ENCODE measurements at regions not wholly inside any gene's neighbourhood (a gene's known extent, or its start where the extent isn't known, plus 50 kb on each side); places are given as distances from the start of the nearest gene placed in this dataset.

- H3K36me3 ChIP-seq (ENCODE audit: low read length), result no peaks in the 10 kb centered on the region
- H3F3A ChIP-seq (ENCODE audit: insufficient read depth), result no peaks in the 10 kb centered on the region
- no peaks in the 10 kb centered on the region for H3K27me3 ChIP-seq (ENCODE audit: low read length)
- H3K4me2 ChIP-seq (ENCODE audit: low read depth, low read length, poor library complexity, severe bottlenecking), result no peak overlapping the region
- no peaks in the 10 kb centered on the region for H3K9me2 ChIP-seq (replicated peaks; ENCODE audit: insufficient read depth, low read length)
- no peak overlapping the region for H3K9ac ChIP-seq (ENCODE audit: low read length)
- no peak overlapping the region for H2AFZ ChIP-seq (ENCODE audit: low read depth, low read length, severe bottlenecking)
- H4K20me1 ChIP-seq (ENCODE audit: low read depth, low read length), result no peaks in the 10 kb centered on the region
- no peak overlapping the region for H3K4me3 ChIP-seq (ENCODE audit: insufficient read depth, low read length, poor library complexity, severe bottlenecking)
- no peak overlapping the region for H3K27ac ChIP-seq (ENCODE audit: low read depth, low read length)
- TF ChIP-seq EZH2phosphoT487 (conservative IDR thresholded peaks at IDR 0.05; ENCODE audit: low read length), result no peak
- no peak for TF ChIP-seq CTCF (IDR thresholded peaks at IDR 0.05; ENCODE audit: insufficient read depth, low read length, poor library complexity, severe bottlenecking)
- no peaks in the 10 kb centered on the region for H3K79me2 ChIP-seq (ENCODE audit: insufficient read depth, low read length)
- no peaks in the 10 kb centered on the region for H3K9me3 ChIP-seq (ENCODE audit: insufficient read depth, low read length)
Observed at GRCh38 chr11:131223198-131223991, 147.0 kb upstream of the NTM start.

- no peaks in the 10 kb centered on the region for H3K9me2 ChIP-seq (replicated peaks; ENCODE audit: insufficient read depth, low read length)
- H3K79me2 ChIP-seq (ENCODE audit: insufficient read depth, low read length), result no peaks in the 10 kb centered on the region
- H4K20me1 ChIP-seq (ENCODE audit: low read depth, low read length), result no peaks in the 10 kb centered on the region
- no peaks in the 10 kb centered on the region for H3K9me3 ChIP-seq (ENCODE audit: insufficient read depth, low read length)
- H3K9ac ChIP-seq (ENCODE audit: low read length), result no peak overlapping the region
- no peak overlapping the region for H2AFZ ChIP-seq (ENCODE audit: low read depth, low read length, severe bottlenecking)
- no peak overlapping the region for H3K4me3 ChIP-seq (ENCODE audit: insufficient read depth, low read length, poor library complexity, severe bottlenecking)
- no peaks in the 10 kb centered on the region for H3K27me3 ChIP-seq (ENCODE audit: low read length)
- TF ChIP-seq CTCF (IDR thresholded peaks at IDR 0.05; ENCODE audit: insufficient read depth, low read length, poor library complexity, severe bottlenecking) (no peak), EZH2phosphoT487 (conservative IDR thresholded peaks at IDR 0.05; ENCODE audit: low read length) (no peak)
- H3K36me3 ChIP-seq (ENCODE audit: low read length), result no peaks in the 10 kb centered on the region
- no peaks in the 10 kb centered on the region for H3F3A ChIP-seq (ENCODE audit: insufficient read depth)
- no peak overlapping the region for H3K4me2 ChIP-seq (ENCODE audit: low read depth, low read length, poor library complexity, severe bottlenecking)
- H3K27ac ChIP-seq (ENCODE audit: low read depth, low read length), result no peak overlapping the region
Observed at GRCh38 chr11:131228378-131228777, 142.0 kb upstream of the NTM start.

- Histone ChIP-seq H3K9ac (ENCODE audit: low read length) (no peak overlapping the region), H3K27me3 (ENCODE audit: low read length) (no peaks in the 10 kb centered on the region), H3K9me2 (replicated peaks; ENCODE audit: insufficient read depth, low read length) (no peaks in the 10 kb centered on the region), H3K79me2 (ENCODE audit: insufficient read depth, low read length) (no peaks in the 10 kb centered on the region), H3K4me3 (ENCODE audit: insufficient read depth, low read length, poor library complexity, severe bottlenecking) (no peak overlapping the region), H3F3A (ENCODE audit: insufficient read depth) (no peaks in the 10 kb centered on the region), H2AFZ (ENCODE audit: low read depth, low read length, severe bottlenecking) (no peak overlapping the region), H3K36me3 (ENCODE audit: low read length) (no peaks in the 10 kb centered on the region), H3K9me3 (ENCODE audit: insufficient read depth, low read length) (no peaks in the 10 kb centered on the region), H3K4me2 (ENCODE audit: low read depth, low read length, poor library complexity, severe bottlenecking) (no peak overlapping the region), H3K27ac (ENCODE audit: low read depth, low read length) (no peak overlapping the region), H4K20me1 (ENCODE audit: low read depth, low read length) (no peaks in the 10 kb centered on the region)
- no peak for TF ChIP-seq EZH2phosphoT487 (conservative IDR thresholded peaks at IDR 0.05; ENCODE audit: low read length)
- no peak for TF ChIP-seq CTCF (IDR thresholded peaks at IDR 0.05; ENCODE audit: insufficient read depth, low read length, poor library complexity, severe bottlenecking)
Observed at GRCh38 chr11:131229221-131229620, 141.2 kb upstream of the NTM start.

Measured in SU-DHL-6 (cell line).